Large intestine (tissue), 3 donors: ENCODE measurements at regions not wholly inside any gene's neighbourhood (a gene's known extent, or its start where the extent isn't known, plus 50 kb on each side); places are given as distances from the start of the nearest gene placed in this dataset.

Experiments
- DNase-seq, 2 donors: peaks; one replicate each; pipeline versions ENCODE4 v3.0.0 to v3.0.0-alpha.2; 2013
- H3K27ac ChIP-seq: one replicate; pipeline ENCODE4 v1.5.1; 2013; ENCODE audit warnings: low read length
- H3K27me3 ChIP-seq: 2 replicates; pipeline ENCODE4 v1.6.1; 2013; ENCODE audit warnings: low read length; ENCODE audit not compliant: control insufficient read depth, insufficient read depth
- H3K36me3 ChIP-seq: 2 replicates; pipeline ENCODE4 v1.6.1; 2013; ENCODE audit warnings: low read length; ENCODE audit not compliant: control insufficient read depth, insufficient read depth
- H3K4me1 ChIP-seq: one replicate; pipeline ENCODE4 v1.6.1; 2013; ENCODE audit warnings: low read length; ENCODE audit not compliant: control insufficient read depth, insufficient read depth
- H3K4me3 ChIP-seq: one replicate; pipeline ENCODE4 v1.5.1; 2013; ENCODE audit warnings: low read length
- H3K9me3 ChIP-seq: one replicate; pipeline ENCODE4 v1.6.1; 2013; ENCODE audit warnings: mild to moderate bottlenecking, low read depth, low read length, moderate library complexity; ENCODE audit not compliant: control insufficient read depth
- WGBS: methylation state at CpG from one replicate; pipeline ENCODE4 v1.1.5; 2013; ENCODE audit warnings: low lambda C conversion rate; ENCODE audit not compliant: insufficient coverage; 5-methylcytosine and 5-hydroxymethylcytosine counted together

DNA sequence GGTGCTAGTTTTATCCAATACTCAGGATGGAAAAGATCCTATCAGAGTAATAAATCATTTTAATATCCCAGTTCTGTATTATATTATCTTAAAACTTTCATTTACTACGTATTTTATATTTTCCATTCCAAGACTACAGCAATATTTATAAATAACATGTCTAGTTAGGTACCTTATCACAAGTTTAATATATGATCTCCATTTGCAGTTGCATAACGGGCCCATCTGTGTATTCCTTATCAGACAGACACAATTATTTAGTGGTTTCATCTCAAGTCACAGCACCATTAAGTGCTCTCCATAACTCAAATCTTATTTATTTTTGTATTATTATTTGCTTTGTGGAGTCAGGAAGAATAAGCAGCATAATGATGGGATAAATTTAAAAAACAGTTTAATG, 333.9 kb downstream of the SH2D1A start:
- WGBS: 20% methylated on average over 1 of the region's 2 CpGs
- no peak for DNase-seq
- no peak overlapping the region for H3K27ac ChIP-seq
- no peaks in the 10 kb centered on the region for H3K4me1 ChIP-seq
- H3K9me3 ChIP-seq: no peaks in the 10 kb centered on the region
- no peaks in the 10 kb centered on the region for H3K36me3 ChIP-seq
- H3K27me3 ChIP-seq: no peaks in the 10 kb centered on the region
- no peak overlapping the region for H3K4me3 ChIP-seq

DNA sequence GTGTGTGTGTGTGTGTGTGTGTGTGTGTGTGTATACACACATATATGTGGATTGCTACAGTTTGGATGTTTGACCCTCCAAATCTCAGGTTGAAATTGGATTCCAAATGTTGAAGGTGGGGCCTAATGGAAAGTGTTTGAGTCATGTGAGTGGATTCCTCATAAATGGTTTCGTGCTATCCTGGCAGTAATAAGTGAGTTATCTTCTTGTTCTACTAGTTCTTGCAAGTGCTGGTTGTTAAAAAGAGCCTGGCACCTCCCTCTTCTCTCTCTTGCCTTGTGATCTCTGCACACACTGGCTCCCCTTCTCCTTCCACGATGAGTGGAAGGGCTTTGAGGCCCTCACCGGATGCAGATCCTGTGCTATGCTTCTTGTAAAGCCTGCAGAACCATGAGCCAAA, 344.1 kb downstream of the SH2D1A start:
- H3K4me3 ChIP-seq: no peak overlapping the region
- H3K27ac ChIP-seq: no peak overlapping the region
- H3K9me3 ChIP-seq: no peaks in the 10 kb centered on the region
- H3K27me3 ChIP-seq: no peaks in the 10 kb centered on the region
- no peaks in the 10 kb centered on the region for H3K4me1 ChIP-seq
- H3K36me3 ChIP-seq: no peaks in the 10 kb centered on the region
- no CpG with 5 or more reads among the region's 3 CpGs for WGBS
- no peak for DNase-seq

DNA sequence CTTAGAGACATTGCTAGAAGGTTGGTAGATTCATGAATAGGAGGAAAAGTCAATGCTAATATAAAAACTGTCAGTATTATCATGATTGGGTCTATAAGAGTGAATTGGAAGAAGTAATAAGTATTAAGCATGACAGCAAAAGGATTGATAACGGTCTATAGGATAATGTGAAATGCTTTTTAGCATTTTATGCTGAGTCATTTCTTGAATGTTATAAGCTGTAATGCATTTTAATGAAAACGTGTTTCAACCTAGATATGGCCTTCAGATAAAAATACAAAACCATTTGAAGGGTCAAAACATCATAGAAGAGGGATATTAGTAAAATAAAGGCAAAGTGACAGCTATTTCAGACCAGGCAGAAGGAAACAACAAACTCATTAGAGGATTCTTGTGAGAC, 353.5 kb downstream of the SH2D1A start:
- Histone ChIP-seq H3K9me3 (no peaks in the 10 kb centered on the region), H3K27ac (no peak overlapping the region), H3K27me3 (no peaks in the 10 kb centered on the region), H3K4me1 (no peaks in the 10 kb centered on the region), H3K36me3 (no peaks in the 10 kb centered on the region), H3K4me3 (no peak overlapping the region)
- DNase-seq: no peak
- WGBS: no CpG with 5 or more reads among the region's 2 CpGs

DNA sequence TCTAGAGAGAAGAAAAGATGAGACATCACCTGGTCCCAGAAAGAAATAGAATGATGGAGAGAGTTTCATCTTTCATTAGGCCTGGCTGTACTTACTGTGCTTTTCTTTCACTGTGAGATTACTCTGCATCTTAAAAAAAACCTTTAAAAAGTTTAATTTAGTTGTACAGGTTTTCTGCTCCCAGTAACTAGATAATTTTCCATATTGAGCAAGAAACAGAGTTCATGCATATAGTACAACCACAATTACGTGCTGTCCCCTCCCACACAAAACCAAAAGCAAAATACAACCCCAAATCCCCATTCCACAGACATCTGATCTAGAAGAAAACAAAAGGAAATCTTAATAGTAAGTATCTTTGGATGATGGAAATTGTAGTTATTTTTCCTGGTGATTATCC, 371.2 kb downstream of the SH2D1A start:
- Histone ChIP-seq H3K36me3 (no peaks in the 10 kb centered on the region), H3K9me3 (no peaks in the 10 kb centered on the region), H3K4me3 (no peak overlapping the region), H3K27me3 (no peaks in the 10 kb centered on the region), H3K27ac (no peak overlapping the region), H3K4me1 (no peaks in the 10 kb centered on the region)
- WGBS: no CpG with 5 or more reads among the region's 1 CpG
- no peak for DNase-seq

DNA sequence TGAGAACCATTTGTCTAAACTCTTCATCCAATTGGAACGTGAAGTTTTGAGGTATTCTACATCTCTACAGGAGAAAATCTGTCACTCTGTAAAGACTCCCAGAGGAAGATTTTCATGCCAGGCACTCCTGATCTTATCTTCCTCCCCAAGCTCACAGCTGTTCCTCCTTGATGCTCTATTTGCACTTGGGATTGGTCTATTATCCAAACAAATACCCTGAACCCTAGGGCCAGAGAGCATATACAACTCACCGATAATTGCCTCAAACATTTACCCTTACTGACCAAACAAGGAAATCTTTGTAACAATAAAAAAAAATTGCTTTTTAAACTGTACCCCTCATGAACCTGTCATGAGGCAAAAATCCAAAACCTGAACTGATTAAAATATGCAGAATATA, 372.7 kb downstream of the SH2D1A start:
- Histone ChIP-seq H3K27ac (no peak overlapping the region), H3K27me3 (no peaks in the 10 kb centered on the region), H3K4me3 (no peak overlapping the region), H3K9me3 (no peaks in the 10 kb centered on the region), H3K36me3 (no peaks in the 10 kb centered on the region), H3K4me1 (no peaks in the 10 kb centered on the region)
- peak in 1 of 2 donors; percentile 16 for DNase-seq
- no CpG with 5 or more reads among the region's 2 CpGs for WGBS

DNA sequence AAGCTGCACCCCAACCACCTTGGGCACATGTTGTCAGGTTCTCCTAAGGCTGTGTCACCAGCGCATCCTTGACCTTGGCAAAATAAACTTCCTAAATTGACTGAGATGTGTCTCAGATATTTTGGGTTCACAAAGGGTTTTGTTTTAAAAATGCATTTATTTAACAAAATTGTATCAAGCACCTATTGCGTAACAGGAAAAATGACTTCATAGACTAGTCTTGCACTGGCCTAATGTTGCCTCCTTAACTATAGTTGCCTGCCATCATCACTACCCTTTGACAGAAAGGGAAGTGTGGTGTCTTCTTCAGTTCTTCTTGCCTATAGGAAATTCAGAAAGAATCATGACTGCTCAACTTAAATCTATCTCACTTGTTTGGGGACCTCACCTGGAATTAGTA, 374.2 kb downstream of the SH2D1A start:
- H3K27ac ChIP-seq: no peak overlapping the region
- no peaks in the 10 kb centered on the region for H3K4me1 ChIP-seq
- H3K9me3 ChIP-seq: no peaks in the 10 kb centered on the region
- no peak overlapping the region for H3K4me3 ChIP-seq
- no peaks in the 10 kb centered on the region for H3K27me3 ChIP-seq
- no peak for DNase-seq
- no peaks in the 10 kb centered on the region for H3K36me3 ChIP-seq
- no CpG with 5 or more reads among the region's 2 CpGs for WGBS

DNA sequence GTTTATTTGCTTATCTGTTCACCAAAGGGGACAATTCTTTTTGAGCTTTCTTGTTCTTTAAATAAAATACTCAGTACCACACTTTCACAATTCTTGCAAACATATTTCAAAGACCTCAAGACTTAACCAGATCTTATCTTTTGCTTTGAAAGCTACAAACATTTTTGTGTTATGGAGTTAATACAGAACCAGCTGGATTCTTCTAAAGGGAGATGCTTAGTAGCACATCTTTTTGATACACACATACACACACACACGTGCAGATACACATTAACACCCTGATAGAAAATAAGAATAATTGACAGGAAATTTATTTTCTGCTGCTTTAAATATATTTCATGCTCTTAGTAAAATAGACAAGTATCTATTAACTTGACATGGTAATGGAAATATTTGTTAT, 379.1 kb downstream of the SH2D1A start:
- H3K4me1 ChIP-seq: no peaks in the 10 kb centered on the region
- no peak for DNase-seq
- no CpG with 5 or more reads among the region's 1 CpG for WGBS
- H3K4me3 ChIP-seq: no peak overlapping the region
- H3K9me3 ChIP-seq: no peaks in the 10 kb centered on the region
- H3K27ac ChIP-seq: no peak overlapping the region
- H3K27me3 ChIP-seq: no peaks in the 10 kb centered on the region
- H3K36me3 ChIP-seq: no peaks in the 10 kb centered on the region

DNA sequence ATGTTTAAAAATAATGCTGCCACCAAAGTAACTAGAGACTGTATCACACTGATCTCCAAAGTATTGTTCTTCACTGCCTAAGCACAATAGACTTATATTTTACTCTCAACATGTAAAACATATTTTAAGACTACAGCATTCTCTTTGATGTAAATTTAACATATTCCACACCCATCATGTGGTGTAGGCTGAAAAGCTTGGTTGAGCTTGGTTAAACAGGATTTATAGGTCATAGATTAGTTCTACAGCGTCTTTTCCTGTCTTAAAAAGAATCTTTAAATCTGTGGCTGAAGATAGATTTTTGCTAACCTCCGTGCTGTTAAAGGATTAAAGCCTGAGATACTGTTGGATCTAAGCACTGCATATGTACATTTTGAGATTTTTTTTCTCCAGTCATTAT, 379.9 kb downstream of the SH2D1A start:
- no peaks in the 10 kb centered on the region for H3K27me3 ChIP-seq
- H3K9me3 ChIP-seq: no peaks in the 10 kb centered on the region
- H3K27ac ChIP-seq: no peak overlapping the region
- no CpG with 5 or more reads among the region's 2 CpGs for WGBS
- H3K36me3 ChIP-seq: no peaks in the 10 kb centered on the region
- no peaks in the 10 kb centered on the region for H3K4me1 ChIP-seq
- no peak overlapping the region for H3K4me3 ChIP-seq
- DNase-seq: no peak

DNA sequence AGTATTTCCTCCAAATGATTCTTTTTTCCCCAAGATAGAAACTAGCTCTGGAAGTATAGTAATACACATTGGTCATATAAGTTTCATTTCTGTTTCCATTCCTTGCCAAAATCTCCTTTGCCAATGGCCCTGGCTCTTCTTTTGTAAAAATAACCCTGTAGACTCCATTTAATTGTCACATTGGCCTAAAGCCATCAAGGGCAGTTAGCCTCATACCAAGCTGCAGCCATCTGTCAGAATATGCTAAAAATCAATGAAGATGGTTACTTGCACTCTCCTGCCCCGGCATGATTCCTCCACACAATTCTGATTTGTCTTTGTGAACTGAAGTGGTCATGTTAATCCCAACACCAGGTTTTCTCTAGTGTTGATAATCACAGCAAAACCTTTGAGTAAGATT, 380.5 kb downstream of the SH2D1A start:
- DNase-seq: no peak
- no peaks in the 10 kb centered on the region for H3K9me3 ChIP-seq
- no peaks in the 10 kb centered on the region for H3K4me1 ChIP-seq
- H3K27ac ChIP-seq: no peak overlapping the region
- no peaks in the 10 kb centered on the region for H3K36me3 ChIP-seq
- H3K4me3 ChIP-seq: no peak overlapping the region
- H3K27me3 ChIP-seq: no peaks in the 10 kb centered on the region
- no CpG with 5 or more reads among the region's 1 CpG for WGBS

DNA sequence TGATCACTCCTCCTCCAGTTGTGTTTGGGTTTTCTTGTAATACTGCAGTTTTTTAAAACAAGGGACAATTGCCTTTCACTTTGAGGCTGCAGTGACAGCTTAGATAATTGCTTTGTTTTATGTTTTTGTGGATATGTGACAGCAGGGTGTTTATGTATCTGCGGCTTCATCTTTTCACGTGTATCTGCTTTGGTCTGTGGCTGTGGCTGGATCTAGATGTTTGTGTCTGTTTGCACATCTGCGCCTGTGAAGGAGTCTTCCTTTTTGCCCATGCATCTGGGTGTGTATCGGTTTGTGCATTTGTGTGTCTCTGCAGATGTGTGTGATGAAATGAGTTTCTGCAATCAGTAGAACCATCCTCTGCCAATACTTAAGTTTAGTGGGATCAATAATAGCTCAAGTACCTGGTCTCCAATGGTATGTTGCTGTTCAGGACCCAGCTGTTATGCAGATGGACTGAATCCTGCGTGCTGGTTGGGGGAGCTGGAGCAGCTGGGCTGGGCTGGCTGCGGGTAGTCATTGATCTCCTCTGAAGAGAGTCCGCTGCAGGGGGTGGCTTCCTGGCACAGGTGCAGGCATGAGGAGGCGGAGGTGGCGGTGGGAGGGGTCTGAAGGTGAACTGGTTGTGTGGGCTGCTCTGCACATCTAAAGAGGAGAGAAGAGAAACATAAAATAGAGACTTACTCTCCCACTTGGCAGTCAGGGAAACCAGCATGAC, 390.3 kb downstream of the SH2D1A start:
- no CpG with 5 or more reads among the region's 9 CpGs for WGBS
- Histone ChIP-seq H3K36me3 (no peaks in the 10 kb centered on the region), H3K4me3 (no peak overlapping the region), H3K27ac (no peak overlapping the region), H3K27me3 (no peaks in the 10 kb centered on the region), H3K9me3 (no peaks in the 10 kb centered on the region), H3K4me1 (no peaks in the 10 kb centered on the region)
- peak in 1 of 2 donors; percentile 1 for DNase-seq

DNA sequence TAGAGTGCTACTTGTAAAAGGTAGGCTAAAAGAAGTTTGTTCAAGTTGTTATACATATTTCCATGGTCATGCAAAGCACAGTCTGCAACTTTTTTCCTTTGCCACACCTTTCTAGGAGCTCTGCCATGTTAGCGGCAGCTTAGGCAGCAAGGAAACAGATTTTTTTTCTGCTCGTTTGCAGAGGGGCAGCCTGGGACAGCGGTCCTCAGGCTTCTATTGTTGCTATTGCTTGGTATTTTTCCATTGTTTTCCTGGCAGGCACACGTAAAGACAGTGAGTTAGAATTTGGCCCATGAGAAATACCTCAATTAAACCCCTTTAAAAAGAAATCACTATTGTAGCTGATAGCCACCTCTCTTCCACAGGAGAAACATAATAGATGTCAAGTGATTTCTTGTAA, 391.4 kb downstream of the SH2D1A start:
- H3K4me1 ChIP-seq: no peaks in the 10 kb centered on the region
- no peak for DNase-seq
- H3K9me3 ChIP-seq: no peaks in the 10 kb centered on the region
- no peaks in the 10 kb centered on the region for H3K27me3 ChIP-seq
- H3K4me3 ChIP-seq: no peak overlapping the region
- H3K36me3 ChIP-seq: no peaks in the 10 kb centered on the region
- H3K27ac ChIP-seq: no peak overlapping the region
- no CpG with 5 or more reads among the region's 4 CpGs for WGBS
